K562 (cell line): ENCODE measurements at regions not wholly inside any gene's neighbourhood (a gene's known extent, or its start where the extent isn't known, plus 50 kb on each side); places are given as distances from the start of the nearest gene placed in this dataset.

Source experiments
- AFF4 ChIP-seq: sonication (generic); formaldehyde crosslinking; IDR thresholded peaks from 2 replicates; pipeline ENCODE4 v1.8.0; 2023; ENCODE audit warnings: mild to moderate bottlenecking, missing genetic modification reagents
- CCAR2 ChIP-seq: fragments of 200-400 bp; formaldehyde crosslinking; IDR thresholded peaks from 2 replicates; pipeline ENCODE4 v1.6.1; 2017; ENCODE audit warnings: mild to moderate bottlenecking, low read depth, low read length
- CSDE1 ChIP-seq, 2 experiments: fragments of 450-650 bp; IDR thresholded peaks; 2 replicates each; pipeline ENCODE4 v1.6.1; 2016; ENCODE audit warnings: mild to moderate bottlenecking in 1 of 2
- EP300 ChIP-seq: IDR thresholded peaks from 2 replicates; pipeline ENCODE4 v1.6.1; 2012; ENCODE audit warnings: low read length, improper control_type of control experiment
- KDM4B ChIP-seq, 2 experiments: fragments of 450-650 bp in 1 of 2; sonication (generic) in 1 of 2; IDR thresholded peaks; 2 replicates each; pipeline ENCODE4 v1.6.1; 2016 to 2017; ENCODE audit warnings: borderline replicate concordance in 2 of 2, antibody characterized with exemption in 1 of 2, low read depth in 1 of 2, mild to moderate bottlenecking in 1 of 2
- NBN ChIP-seq: fragments of 450-650 bp; IDR thresholded peaks from 2 replicates; pipeline ENCODE4 v1.6.1; 2016; ENCODE audit warnings: low read depth, mild to moderate bottlenecking
- NRF1 ChIP-seq, 2 experiments: fragments of 450-650 bp; IDR thresholded peaks in 1 of 2; conservative IDR thresholded peaks in 1 of 2; 2 replicates each; pipeline ENCODE4 v1.6.1; 2014; ENCODE audit warnings: mild to moderate bottlenecking in 2 of 2
- SNRNP70 ChIP-seq: fragments of 200-400 bp; formaldehyde crosslinking; optimal IDR thresholded peaks from 2 replicates; pipeline ENCODE3; 2017; ENCODE audit warnings: low read depth, low read length
- ZHX1 ChIP-seq: fragments of 150-350 bp; conservative IDR thresholded peaks from 2 replicates; pipeline ENCODE4 v1.6.1; 2014; ENCODE audit warnings: low read length
- ZNF274 ChIP-seq: IDR thresholded peaks from 2 replicates; pipeline ENCODE4 v1.6.1; 2011; ENCODE audit warnings: low read depth, mild to moderate bottlenecking, low read length, moderate library complexity, borderline replicate concordance

DNA sequence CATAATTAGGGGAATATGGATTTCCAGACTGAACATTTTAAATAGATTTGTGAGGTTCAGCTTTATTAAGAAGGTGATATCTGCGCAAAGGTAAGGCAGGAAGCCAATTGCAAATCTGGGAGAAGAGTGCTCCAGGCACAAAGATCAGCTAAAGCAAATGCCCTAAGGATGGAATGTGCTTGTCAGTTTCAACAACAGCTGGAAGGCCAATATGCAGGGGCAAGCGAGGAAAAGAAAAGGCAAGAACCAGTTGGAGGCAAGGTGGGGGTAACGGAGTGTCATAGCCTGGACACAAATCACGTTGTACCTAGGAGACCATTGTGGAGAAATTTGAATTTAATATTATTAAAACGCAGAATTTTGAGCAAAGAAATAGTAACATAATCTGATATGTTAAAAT lies 1710.3 kb upstream of the PCDH7 start:
- TF ChIP-seq NRF1 (conservative IDR thresholded peaks at IDR 0.05 in 1 of 2, IDR thresholded peaks at IDR 0.05 in 1 of 2) (no peak), SNRNP70 (no peak), NBN (no peak), ZNF274 (no peak), AFF4 (CRISPR knock-in tag) (no peak), ZHX1 (no peak), CSDE1 (IDR thresholded peaks at IDR 0.05) (no peak), EP300 (no peak), CCAR2 (no peak), KDM4B (IDR thresholded peaks at IDR 0.05; ENCODE audit: borderline replicate concordance in 2 of 2, low read depth in 1 of 2) (no peak)
